ENCODE measurements at regions not wholly inside any gene's neighbourhood (a gene's known extent, or its start where the extent isn't known, plus 50 kb on each side); places are given as distances from the start of the nearest gene placed in this dataset.

- no peak for TF ChIP-seq CTCF (conservative IDR thresholded peaks at IDR 0.05; ENCODE audit: low read length)
- no peak overlapping the region for H3K4me3 ChIP-seq (ENCODE audit: low read length)
- DNase-seq (ENCODE audit: low read depth) = peak; percentile 1
These were observed 421.1 kb downstream of the PLOD2 start for GRCh38 chr3:145739926-145740325.

- H3K4me3 ChIP-seq (ENCODE audit: low read length) = no peak overlapping the region
- no peak for TF ChIP-seq CTCF (conservative IDR thresholded peaks at IDR 0.05; ENCODE audit: low read length)
- DNase-seq (ENCODE audit: low read depth) = no peak
These were observed 410.3 kb downstream of the PLOD2 start for GRCh38 chr3:145750657-145751056.

- no peak for TF ChIP-seq CTCF (conservative IDR thresholded peaks at IDR 0.05; ENCODE audit: low read length)
- no peak for DNase-seq (ENCODE audit: low read depth)
These were observed 408.4 kb downstream of the PLOD2 start for GRCh38 chr3:145752576-145752975.

GRCh38 chr3:145754605-145755289, 406.2 kb downstream of the PLOD2 start:
- no peak for DNase-seq (ENCODE audit: low read depth)
- no peak for TF ChIP-seq CTCF (conservative IDR thresholded peaks at IDR 0.05; ENCODE audit: low read length)
- H3K4me3 ChIP-seq (ENCODE audit: low read length) = no peak overlapping the region

More at GRCh38 chr3:145752576-145752975, 408.4 kb downstream of the PLOD2 start:
- no peak overlapping the region for H3K4me3 ChIP-seq (ENCODE audit: low read length)

- TF ChIP-seq CTCF (conservative IDR thresholded peaks at IDR 0.05; ENCODE audit: low read length) = no peak
- DNase-seq (ENCODE audit: low read depth) = no peak
- no peak overlapping the region for H3K4me3 ChIP-seq (ENCODE audit: low read length)
These were observed 400.9 kb downstream of the PLOD2 start for GRCh38 chr3:145760036-145760435.

GRCh38 chr3:145767909-145768308, 393.1 kb downstream of the PLOD2 start:
- peak; percentile 35 for TF ChIP-seq CTCF (conservative IDR thresholded peaks at IDR 0.05; ENCODE audit: low read length)
- no peak overlapping the region for H3K4me3 ChIP-seq (ENCODE audit: low read length)
- no peak for DNase-seq (ENCODE audit: low read depth)

GRCh38 chr3:145776782-145777408, 384.1 kb downstream of the PLOD2 start:
- DNase-seq (ENCODE audit: low read depth) = peak; percentile 71
- H3K4me3 ChIP-seq (ENCODE audit: low read length) = no peak overlapping the region
- peak; percentile 82 for TF ChIP-seq CTCF (conservative IDR thresholded peaks at IDR 0.05; ENCODE audit: low read length)
